Inflammatory macrophage (primary cell): ENCODE measurements at regions not wholly inside any gene's neighbourhood (a gene's known extent, or its start where the extent isn't known, plus 50 kb on each side); places are given as distances from the start of the nearest gene placed in this dataset.

Experiments
- DNase-seq, 2 donors: peaks; one replicate each; pipeline ENCODE4 v3.0.0-alpha.2; 2020 to 2022

GRCh38 chr1:17907999-17908398 is 152.9 kb downstream of the ACTL8 start:
- no peak for DNase-seq

DNA sequence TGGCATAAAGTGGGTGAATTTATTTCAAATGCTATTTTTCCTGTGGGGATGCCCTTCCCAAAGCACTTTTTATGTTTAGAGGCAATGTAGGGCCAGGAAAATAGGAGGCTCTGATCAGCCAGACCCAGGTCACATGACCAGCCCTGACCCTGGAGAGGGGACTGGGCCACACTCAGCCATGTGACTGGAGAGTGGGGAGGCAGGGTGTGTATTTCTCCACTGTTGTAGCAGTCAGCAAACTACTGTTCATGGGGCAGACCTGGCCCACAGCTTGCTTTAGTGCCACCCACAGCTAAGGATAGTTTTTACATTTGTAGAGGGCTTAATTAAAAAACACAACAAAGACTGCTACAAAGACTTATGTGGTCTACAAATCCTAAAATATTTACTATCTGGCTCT is 153.8 kb downstream of the ACTL8 start:
- no peak for DNase-seq

GRCh38 chr1:17909634-17910033 is 154.5 kb downstream of the ACTL8 start:
- peak in 1 of 2 donors; percentile 25 for DNase-seq

DNA sequence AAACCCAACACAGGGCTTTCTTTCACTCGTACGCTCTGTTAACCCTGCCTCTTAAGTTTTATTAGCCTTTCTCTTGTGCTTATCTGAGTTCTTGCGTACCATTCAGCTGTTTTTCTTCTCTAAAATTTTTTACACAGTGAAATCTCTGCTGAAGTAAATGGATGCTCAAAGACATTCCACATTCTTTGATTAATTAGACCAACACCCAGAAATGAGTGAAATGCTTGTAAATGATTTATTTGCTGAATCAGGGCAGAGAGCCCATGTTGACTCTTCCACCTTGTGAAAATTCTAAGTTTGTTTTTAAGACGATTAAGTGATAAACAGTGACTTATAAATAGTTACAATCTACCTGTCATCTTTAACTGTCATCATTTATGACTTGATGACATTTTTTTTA is 156.7 kb downstream of the ACTL8 start:
- no peak for DNase-seq

GRCh38 chr1:17912491-17912890 is 157.4 kb downstream of the ACTL8 start:
- DNase-seq, result no peak

DNA sequence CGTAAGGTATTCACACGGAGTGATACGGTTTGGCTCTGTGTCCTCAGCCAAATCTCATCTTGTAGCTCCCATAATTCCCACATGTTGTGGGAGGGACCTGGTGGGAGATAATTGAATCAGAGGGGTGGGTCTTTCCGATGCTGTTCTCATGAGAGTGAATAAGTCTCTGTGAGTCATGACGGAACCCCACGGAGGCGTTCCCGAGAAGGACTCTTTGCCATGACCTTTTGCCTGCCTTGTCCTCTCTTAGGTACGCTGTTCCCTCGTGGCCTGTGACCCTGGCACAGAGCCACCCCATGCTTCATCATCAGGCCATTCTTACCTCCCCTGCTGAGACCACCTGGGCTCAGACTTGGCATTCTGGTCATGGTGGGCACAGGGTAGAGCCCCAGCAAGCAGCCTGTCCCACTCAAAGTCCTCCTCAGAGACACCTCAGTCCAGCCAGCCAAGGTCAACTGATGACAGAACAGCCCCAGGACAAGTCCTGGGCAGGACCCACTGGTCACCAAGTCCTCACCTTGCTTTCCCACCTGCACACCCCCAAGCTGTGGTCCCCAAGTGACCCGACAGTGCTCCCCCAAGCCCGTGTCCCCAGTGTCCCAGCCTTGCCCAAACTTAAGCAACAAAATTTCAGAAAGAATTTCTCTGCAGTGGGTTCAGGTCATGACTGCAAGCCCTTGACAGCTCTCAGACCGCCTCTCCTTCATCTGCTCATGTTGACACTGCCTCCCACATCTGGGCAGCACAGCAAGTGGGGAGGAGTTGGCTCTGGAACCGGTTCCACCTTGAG is 158.4 kb downstream of the ACTL8 start:
- no peak for DNase-seq

GRCh38 chr1:17914131-17914530 is 159.0 kb downstream of the ACTL8 start:
- no peak for DNase-seq

DNA sequence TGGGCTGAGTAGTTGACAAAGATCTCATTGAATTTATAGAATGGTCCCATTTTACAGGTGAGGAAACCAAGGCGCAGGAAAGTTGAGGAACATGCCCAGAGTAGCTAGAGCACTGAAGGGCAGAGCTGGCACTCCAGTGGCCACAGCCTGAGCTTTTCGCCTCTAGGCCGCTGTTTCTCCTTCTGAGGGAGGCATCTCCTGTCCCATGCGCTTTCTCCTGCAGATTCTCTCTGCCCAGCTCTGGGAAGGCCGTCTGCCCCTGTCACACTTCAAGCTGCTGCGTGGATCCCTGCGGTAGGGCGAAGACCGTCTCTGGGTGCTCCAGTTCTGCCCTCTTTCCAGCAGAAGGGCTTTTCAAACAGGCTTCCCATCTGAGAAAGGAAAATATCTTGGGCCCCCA is 159.9 kb downstream of the ACTL8 start:
- DNase-seq, result no peak

DNA sequence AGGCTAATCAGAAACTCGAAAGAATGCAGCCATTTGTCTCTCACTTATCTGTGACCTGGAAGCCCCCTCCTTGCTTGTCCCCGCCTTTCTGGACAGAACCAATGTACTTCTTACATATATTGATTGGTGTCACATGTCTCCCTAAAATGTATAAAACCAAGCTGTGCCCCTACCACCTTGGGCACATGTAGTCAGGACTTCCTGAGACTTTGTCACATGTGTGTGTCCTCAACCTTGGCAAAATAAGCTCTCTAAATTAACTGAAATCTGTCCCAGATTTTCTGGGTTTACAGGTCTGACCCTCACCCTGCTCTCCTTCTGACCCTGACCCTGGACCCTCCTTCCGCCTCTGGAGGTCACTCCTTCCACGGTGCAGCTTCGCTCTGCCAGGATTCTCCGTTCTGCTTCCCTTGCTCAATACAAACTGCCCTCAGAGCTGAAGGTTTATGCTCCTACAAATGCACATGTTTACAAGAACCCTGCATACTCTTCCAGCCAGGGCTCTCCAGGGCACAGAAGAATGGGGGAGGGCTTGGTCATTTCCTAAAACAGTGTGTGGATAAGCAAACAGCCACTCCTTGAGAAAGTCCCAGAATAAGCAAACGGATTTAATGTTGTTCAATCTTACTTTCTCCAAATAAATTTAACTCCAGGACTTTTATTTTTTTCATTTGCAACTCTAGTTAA is 160.5 kb downstream of the ACTL8 start:
- DNase-seq, result no peak

- DNase-seq, result no peak
Measured at GRCh38 chr1:17916702-17917101, 161.6 kb downstream of the ACTL8 start.

DNA sequence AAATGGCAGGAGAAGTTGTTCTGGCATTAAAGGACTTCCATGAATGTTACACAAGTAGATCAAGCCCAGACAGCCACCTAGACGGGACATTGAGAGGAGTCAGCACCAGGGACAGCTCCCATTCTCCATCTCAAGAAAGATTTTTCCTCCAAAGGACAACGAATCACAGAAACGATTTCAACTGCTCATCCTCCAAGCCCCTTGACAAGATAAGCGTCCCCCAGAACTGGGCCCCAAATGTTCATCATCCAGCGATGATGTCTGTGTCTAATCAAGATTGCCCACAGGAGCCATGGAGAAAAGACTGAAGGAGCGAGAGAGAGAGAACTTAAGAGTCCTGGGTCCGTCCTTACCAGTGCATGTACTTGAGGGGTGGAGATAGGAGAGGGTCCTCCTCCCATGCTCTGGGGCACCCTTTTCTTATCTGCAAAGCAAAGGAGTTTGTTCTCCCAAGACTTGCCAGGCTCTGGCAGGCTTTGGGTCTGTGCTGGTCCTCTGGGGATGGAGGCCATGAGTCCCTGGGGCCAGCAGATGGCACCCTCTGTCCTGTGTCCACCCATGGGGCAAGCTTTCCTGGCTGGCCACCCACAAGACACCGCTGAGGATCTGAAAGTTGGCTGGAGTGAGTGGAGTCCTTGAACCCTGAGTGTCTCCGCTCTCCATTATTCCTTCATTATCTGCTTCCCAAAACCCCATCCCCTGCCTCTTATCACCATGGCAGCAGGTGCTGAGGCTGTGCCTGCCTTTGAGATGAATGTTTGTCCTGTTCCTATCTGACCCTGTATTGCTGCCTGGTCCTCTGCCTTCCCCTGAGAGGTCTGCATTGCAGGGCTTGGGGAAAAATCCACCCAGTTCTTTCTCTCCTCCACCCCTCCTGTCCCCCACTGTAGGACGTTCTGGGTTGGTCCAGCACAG is 164.6 kb downstream of the ACTL8 start:
- DNase-seq, result peak; percentile 4 to 46

GRCh38 chr1:17920881-17921640 is 165.9 kb downstream of the ACTL8 start:
- DNase-seq, result no peak

DNA sequence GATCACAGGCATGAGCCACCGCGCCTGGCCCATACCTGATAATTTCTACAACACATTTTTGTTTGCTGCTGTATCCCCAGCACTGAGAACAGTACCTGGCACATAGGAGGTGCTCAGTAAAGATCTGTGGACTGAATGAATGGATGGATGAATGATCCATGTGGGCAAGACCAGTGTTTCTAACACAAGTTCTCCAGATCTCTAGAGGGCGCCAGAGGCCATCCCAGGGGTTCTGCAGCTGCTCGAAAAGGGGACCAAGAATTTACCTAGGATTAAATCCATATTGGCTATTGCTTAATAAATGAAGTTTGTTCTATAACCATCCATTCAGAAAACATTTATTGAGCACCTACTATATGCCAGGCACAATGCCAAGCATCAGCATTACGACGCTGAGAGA is 167.7 kb downstream of the ACTL8 start:
- peak; percentile 35 to 58 for DNase-seq

DNA sequence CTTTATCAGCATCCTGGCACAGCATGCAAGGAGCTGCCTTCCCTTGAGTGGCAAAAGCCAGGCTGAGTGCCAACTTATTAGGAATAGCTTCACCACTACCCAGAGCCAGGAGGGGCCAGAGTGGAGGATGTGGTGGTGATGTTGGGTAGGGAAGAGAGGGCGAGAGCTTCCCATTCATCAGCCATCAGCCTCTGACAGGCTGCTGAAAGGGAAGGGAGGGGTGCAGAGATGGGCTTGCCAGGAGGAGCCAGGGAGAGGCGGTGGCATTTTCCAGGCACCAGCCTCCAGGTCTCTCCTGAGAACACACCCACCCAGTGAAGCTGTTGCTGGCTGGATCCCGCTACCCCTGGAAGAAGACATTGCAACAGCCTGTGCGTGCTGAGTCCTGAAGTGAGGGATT is 168.5 kb downstream of the ACTL8 start:
- DNase-seq, result no peak

- DNase-seq, result no peak
Measured at GRCh38 chr1:17924578-17924977, 169.4 kb downstream of the ACTL8 start.

DNA sequence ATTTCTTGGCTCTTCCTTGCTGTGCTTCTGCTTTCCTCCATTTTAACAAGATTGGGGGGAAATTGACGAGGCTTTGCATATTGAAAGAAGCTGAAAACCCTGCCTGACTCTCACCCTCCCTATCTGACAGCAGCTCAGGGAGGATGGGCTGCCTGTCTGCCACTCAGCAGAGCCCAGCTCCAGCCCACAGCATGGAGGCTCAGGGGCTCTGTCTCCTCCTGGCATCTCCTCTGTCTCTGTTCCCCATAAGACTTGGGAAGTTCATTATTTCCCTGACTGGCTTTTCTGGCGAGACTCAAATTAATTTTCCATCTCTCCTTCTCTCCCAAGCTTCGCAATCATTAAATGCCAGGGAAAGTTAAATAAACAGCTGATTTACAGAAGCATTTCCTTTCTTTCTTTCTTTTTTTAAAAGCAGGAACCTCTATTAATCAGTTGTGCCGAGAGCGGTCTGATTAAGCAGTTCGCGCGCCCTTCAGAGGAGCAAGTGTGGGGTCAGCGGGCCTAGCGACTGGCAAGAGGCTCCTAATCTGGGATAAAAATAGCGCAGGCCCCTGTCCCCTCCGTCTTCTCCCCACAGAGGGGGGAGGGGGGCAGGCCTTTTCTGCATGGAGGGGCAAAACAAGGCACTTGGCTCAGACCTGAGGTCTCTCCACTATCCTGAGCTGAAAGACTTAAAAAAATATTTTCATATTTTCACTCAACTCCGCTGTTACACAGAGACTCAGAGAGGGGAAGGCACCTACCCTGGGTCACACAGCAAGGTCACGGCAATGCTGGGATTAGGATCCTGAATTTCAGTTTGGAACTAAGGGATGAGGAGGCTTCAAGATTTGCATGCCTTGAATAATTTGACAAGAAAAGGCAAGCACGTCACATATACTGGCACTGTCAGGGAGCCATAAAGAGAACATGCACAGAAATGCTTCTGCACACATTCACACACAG is 170.4 kb downstream of the ACTL8 start:
- DNase-seq, result no peak

DNA sequence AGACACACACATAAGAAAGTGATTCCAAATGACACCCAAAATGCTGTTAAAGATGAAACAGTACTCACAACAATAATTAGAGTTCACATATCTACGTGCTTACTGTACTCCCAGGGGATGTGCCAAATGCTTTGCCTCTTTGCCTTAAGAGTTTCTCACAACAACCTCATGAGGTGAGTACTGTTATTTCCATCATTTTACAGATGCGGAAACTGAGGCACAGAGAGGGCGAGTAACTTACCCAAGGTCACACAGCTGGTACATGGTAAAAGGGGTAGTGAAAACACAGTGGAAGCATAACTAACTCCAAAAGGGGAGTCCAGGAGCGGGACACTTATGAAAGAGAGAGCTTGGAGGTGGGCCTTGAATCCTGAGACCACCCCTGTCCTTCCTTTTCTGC is 171.8 kb downstream of the ACTL8 start:
- no peak for DNase-seq

DNA sequence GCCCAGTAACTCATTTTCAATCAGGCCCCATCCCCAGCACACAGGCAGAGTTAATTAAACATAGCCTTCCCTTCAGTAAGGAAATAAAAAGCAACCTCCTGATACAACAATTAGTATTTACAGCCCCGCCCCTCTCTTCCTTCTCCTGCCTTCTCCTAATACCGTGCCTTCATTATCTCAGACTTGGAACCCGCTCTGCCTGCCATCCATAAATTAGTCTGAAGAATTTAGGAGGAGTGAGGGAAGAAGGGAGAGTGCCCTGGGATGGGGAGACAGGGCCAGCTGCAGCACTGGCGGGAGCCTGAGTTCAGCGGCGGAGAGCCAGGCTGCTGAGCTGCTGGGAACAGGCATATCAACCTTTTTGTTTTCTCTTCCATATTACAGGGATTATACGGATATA is 172.8 kb downstream of the ACTL8 start:
- no peak for DNase-seq

GRCh38 chr1:17929224-17929623 is 174.1 kb downstream of the ACTL8 start:
- no peak for DNase-seq

GRCh38 chr1:17930635-17931034 is 175.5 kb downstream of the ACTL8 start:
- no peak for DNase-seq

DNA sequence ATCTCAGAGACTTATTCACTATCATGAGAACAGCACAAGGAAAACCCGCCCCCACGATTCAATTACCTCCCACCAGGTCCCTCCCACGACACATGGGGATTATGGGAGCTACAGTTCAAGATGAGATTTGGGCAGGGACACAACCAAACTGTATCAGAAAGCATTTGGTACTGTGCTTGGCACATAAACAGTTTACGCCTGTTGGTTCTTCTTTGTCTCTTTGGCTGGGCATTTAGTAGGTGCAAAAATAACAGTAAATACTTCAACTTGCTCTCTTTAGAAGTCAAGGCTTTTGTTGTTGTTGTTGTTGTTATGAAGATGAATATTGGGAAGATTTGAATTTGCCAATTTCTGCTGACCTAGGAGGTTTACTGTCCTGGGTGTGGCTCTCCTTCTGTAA is 175.4 kb upstream of the IGSF21 start:
- no peak for DNase-seq
